ENCODE measurements at regions not wholly inside any gene's neighbourhood (a gene's known extent, or its start where the extent isn't known, plus 50 kb on each side); places are given as distances from the start of the nearest gene placed in this dataset.

- no peaks in the 10 kb centered on the region for H3K9me3 ChIP-seq (ENCODE audit: low read depth)
- H3K79me2 ChIP-seq: no peaks in the 10 kb centered on the region
- no peak for DNase-seq (ENCODE audit: low spot score)
- H3K9me2 ChIP-seq (replicated peaks; ENCODE audit: insufficient read depth): no peaks in the 10 kb centered on the region
- no peaks in the 10 kb centered on the region for H3K36me3 ChIP-seq (replicated peaks; ENCODE audit: insufficient read depth, low read depth)
- H3K4me2 ChIP-seq: no peak overlapping the region
- 74% methylated on average over 11 of the region's 11 CpGs for WGBS (ENCODE audit: low lambda C conversion rate, missing lambda C conversion rate)
- no peaks in the 10 kb centered on the region for H3K27me3 ChIP-seq
- no peak overlapping the region for H2AFZ ChIP-seq
- H3K4me3 ChIP-seq: no peak overlapping the region
- H4K20me1 ChIP-seq (ENCODE audit: insufficient read depth, poor library complexity, severe bottlenecking): no peaks in the 10 kb centered on the region
- H3K27ac ChIP-seq: no peak overlapping the region
- TF ChIP-seq EZH2 (IDR thresholded peaks at IDR 0.05; ENCODE audit: borderline replicate concordance): no peak
- TF ChIP-seq CTCF (IDR thresholded peaks at IDR 0.05; ENCODE audit: poor library complexity): no peak
- no peak for TF ChIP-seq EZH2phosphoT487 (IDR thresholded peaks at IDR 0.05; ENCODE audit: low read depth, severe bottlenecking, unreplicated experiment)
- H3K4me1 ChIP-seq (ENCODE audit: insufficient read depth): no peaks in the 10 kb centered on the region
Observed at GRCh38 chr12:13288937-13289652, 92.6 kb downstream of the EMP1 start.

GRCh38 chr12:13288501-13288900, 92.0 kb downstream of the EMP1 start:
- TF ChIP-seq EZH2phosphoT487 (IDR thresholded peaks at IDR 0.05; ENCODE audit: low read depth, severe bottlenecking, unreplicated experiment): no peak
- TF ChIP-seq CTCF (IDR thresholded peaks at IDR 0.05; ENCODE audit: poor library complexity): no peak
- TF ChIP-seq EZH2 (IDR thresholded peaks at IDR 0.05; ENCODE audit: borderline replicate concordance): no peak
- Histone ChIP-seq H3K4me1 (ENCODE audit: insufficient read depth) (no peaks in the 10 kb centered on the region), H3K27me3 (no peaks in the 10 kb centered on the region), H3K4me3 (no peak overlapping the region), H2AFZ (no peak overlapping the region), H3K36me3 (replicated peaks; ENCODE audit: insufficient read depth, low read depth) (no peaks in the 10 kb centered on the region), H3K79me2 (no peaks in the 10 kb centered on the region), H3K27ac (no peak overlapping the region), H3K9me2 (replicated peaks; ENCODE audit: insufficient read depth) (no peaks in the 10 kb centered on the region), H4K20me1 (ENCODE audit: insufficient read depth, poor library complexity, severe bottlenecking) (no peaks in the 10 kb centered on the region), H3K4me2 (no peak overlapping the region), H3K9me3 (ENCODE audit: low read depth) (no peaks in the 10 kb centered on the region)
- 78% methylated on average over 1 of the region's 1 CpG for WGBS (ENCODE audit: low lambda C conversion rate, missing lambda C conversion rate)
- no peak for DNase-seq (ENCODE audit: low spot score)

- H3K9me2 ChIP-seq (replicated peaks; ENCODE audit: insufficient read depth): no peaks in the 10 kb centered on the region
- no peaks in the 10 kb centered on the region for H3K9me3 ChIP-seq (ENCODE audit: low read depth)
- H3K4me3 ChIP-seq: no peak overlapping the region
- no peak for TF ChIP-seq CTCF (IDR thresholded peaks at IDR 0.05; ENCODE audit: poor library complexity)
- no peak for TF ChIP-seq EZH2 (IDR thresholded peaks at IDR 0.05; ENCODE audit: borderline replicate concordance)
- no peak for TF ChIP-seq EZH2phosphoT487 (IDR thresholded peaks at IDR 0.05; ENCODE audit: low read depth, severe bottlenecking, unreplicated experiment)
- H3K27me3 ChIP-seq: no peaks in the 10 kb centered on the region
- no peak overlapping the region for H2AFZ ChIP-seq
- H3K36me3 ChIP-seq (replicated peaks; ENCODE audit: insufficient read depth, low read depth): no peaks in the 10 kb centered on the region
- no peak for DNase-seq (ENCODE audit: low spot score)
- H3K79me2 ChIP-seq: no peaks in the 10 kb centered on the region
- no peaks in the 10 kb centered on the region for H4K20me1 ChIP-seq (ENCODE audit: insufficient read depth, poor library complexity, severe bottlenecking)
- no peak overlapping the region for H3K27ac ChIP-seq
- no peaks in the 10 kb centered on the region for H3K4me1 ChIP-seq (ENCODE audit: insufficient read depth)
- no peak overlapping the region for H3K4me2 ChIP-seq
Observed at GRCh38 chr12:13283867-13284266, 87.3 kb downstream of the EMP1 start.
